Testis (tissue), 2 donors: ENCODE measurements at regions not wholly inside any gene's neighbourhood (a gene's known extent, or its start where the extent isn't known, plus 50 kb on each side); places are given as distances from the start of the nearest gene placed in this dataset.

ENCODE experiments used
- POLR2A ChIP-seq: fragments of 450-650 bp; IDR thresholded peaks from one replicate; pipeline ENCODE4 v1.6.1; 2017; ENCODE audit warnings: antibody characterized with exemption, mild to moderate bottlenecking, moderate library complexity
- TF ChIP-seq, protein P1 (sequence below), 3 experiments: fragments of 450-650 bp in 2 of 3; fragments of 200-600 bp in 1 of 3; sonication (generic) in 1 of 3; IDR thresholded peaks; one replicate each; pipeline ENCODE4 v1.5.1; 2016 to 2019; ENCODE audit warnings: antibody characterized with exemption in 3 of 3, mild to moderate bottlenecking in 2 of 3, moderate library complexity in 1 of 3

DNA sequence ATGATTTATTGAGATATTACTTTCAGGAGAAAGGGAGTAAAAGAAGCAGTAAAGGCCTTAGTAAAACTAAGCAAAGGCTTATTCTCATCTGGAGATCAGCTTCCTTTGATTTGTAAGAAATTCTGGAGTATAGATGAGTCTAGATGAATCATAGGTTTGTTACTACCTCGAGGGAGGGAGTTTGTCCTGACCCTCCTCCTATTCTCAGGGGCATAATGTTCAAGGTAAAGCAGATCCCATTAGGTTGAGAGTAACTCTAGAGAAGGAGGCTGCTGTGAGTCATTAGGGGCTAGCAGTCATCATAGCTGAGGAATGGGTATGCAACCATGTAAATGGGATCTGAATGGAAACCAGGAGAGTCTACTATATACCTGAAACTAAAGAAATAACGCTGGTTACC is 155.5 kb upstream of the MOCS2 start:
- TF ChIP-seq, protein P1, sequence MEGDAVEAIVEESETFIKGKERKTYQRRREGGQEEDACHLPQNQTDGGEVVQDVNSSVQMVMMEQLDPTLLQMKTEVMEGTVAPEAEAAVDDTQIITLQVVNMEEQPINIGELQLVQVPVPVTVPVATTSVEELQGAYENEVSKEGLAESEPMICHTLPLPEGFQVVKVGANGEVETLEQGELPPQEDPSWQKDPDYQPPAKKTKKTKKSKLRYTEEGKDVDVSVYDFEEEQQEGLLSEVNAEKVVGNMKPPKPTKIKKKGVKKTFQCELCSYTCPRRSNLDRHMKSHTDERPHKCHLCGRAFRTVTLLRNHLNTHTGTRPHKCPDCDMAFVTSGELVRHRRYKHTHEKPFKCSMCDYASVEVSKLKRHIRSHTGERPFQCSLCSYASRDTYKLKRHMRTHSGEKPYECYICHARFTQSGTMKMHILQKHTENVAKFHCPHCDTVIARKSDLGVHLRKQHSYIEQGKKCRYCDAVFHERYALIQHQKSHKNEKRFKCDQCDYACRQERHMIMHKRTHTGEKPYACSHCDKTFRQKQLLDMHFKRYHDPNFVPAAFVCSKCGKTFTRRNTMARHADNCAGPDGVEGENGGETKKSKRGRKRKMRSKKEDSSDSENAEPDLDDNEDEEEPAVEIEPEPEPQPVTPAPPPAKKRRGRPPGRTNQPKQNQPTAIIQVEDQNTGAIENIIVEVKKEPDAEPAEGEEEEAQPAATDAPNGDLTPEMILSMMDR (IDR thresholded peaks at IDR 0.05): no peak
- no peak for TF ChIP-seq POLR2A
